ENCODE measurements at regions not wholly inside any gene's neighbourhood (a gene's known extent, or its start where the extent isn't known, plus 50 kb on each side); places are given as distances from the start of the nearest gene placed in this dataset.

DNA sequence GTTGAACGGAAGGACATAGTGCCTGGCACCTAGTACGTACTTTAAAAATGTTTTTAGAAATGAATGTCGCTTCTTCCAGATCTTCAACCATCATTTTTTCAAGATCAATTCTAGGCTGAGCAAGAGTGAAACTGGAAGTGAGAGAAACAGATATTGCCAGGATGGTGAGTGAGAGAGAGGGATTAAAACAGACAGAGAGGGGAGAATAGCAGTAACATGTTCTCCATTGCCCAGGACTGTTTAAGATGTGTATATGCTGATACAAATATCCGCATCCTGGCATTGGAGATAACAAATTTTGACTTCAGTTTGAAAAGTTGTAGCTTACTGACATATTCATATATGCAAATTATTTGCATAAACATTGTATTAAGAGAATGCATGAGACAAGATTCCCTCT, 1156.1 kb downstream of the TBL1XR1 start:
- FAIRE-seq (no peak), DNase-seq (ENCODE audit: low spot score) (no peak), ATAC-seq (no peak)
- intact Hi-C loops (cut with micrococcal nuclease; ENCODE audit: unreplicated experiment) (no loop called here), in situ Hi-C loops (cut with HindIII; ENCODE audit: extremely low pct_ligation_motif_present, low pct_unique_long_range_greater_than_20kb) (no loop called here)
- POLR2A ChIA-PET: no interaction called here
- WGBS (ENCODE audit: low lambda C conversion rate): 31% methylated on average over 4 of the region's 4 CpGs
- TF ChIP-seq GTF3A (CRISPR knock-in tag; conservative IDR thresholded peaks at IDR 0.05) (no peak), ZNF263 (CRISPR knock-in tag; IDR thresholded peaks at IDR 0.05) (no peak), TRIM24 (CRISPR knock-in tag; IDR thresholded peaks at IDR 0.05) (no peak), ATM (IDR thresholded peaks at IDR 0.05; ENCODE audit: borderline replicate concordance) (no peak), RXRA (CRISPR knock-in tag; IDR thresholded peaks at IDR 0.05) (no peak), NFIC (IDR thresholded peaks at IDR 0.05; ENCODE audit: low read length) (no peak), ZNF792 (CRISPR knock-in tag; IDR thresholded peaks at IDR 0.05) (no peak)
- Histone ChIP-seq H3K27me3 (ENCODE audit: control insufficient read depth in 1 of 2, insufficient read depth in 2 of 2, low read length in 2 of 2) (no peaks in the 10 kb centered on the region), H3K79me2 (ENCODE audit: insufficient read depth, low read length) (no peaks in the 10 kb centered on the region), H3K4me1 (ENCODE audit: insufficient read depth, low read length) (no peaks in the 10 kb centered on the region), H3K27ac (ENCODE audit: extremely low read length, insufficient read depth, low read length) (no peak overlapping the region), H3K4me3 (replicated peaks in 1 of 3; ENCODE audit: insufficient read depth in 1 of 3, low read depth in 2 of 3, low read length in 3 of 3) (no peak overlapping the region), H2AFZ (ENCODE audit: low read length) (no peak overlapping the region), H3K9me3 (ENCODE audit: low read length) (peaks cover 67% of the 10 kb centered on the region), H3K9ac (ENCODE audit: insufficient read depth, low read depth, low read length) (no peak overlapping the region), H3K36me3 (replicated peaks in 1 of 2; ENCODE audit: control insufficient read depth in 1 of 2, insufficient read depth in 2 of 2, low read length in 2 of 2) (no peaks in the 10 kb centered on the region), H4K20me1 (ENCODE audit: insufficient read depth, low read length) (no peaks in the 10 kb centered on the region), H3K4me2 (ENCODE audit: low read depth, low read length) (no peak overlapping the region)
- no TSS peak for BruUV-seq (replicated peaks)
- CTCF ChIA-PET (ENCODE audit: low intra/inter-chr PET ratio, low total read pairs): no interaction called here

DNA sequence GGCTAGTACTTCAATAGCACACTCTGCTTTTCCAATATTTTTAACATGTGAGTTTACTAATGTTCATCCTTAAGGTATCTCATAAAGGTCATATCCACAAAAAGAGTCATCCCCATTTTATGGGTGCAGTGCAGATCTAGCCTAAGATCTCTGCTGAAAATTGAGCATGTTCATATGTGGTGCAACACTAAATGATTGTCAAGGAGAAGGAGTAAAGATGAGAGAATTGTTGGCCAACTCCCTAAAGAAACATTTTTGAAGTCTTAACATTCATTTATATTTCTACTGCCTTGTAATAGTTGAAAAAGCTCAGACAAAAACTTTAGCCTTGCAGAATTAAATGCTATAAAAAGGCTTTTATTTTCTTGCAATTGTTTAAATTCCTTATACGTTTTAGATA, 1159.6 kb downstream of the TBL1XR1 start:
- H3K4me3 ChIP-seq (replicated peaks in 1 of 3; ENCODE audit: insufficient read depth in 1 of 3, low read depth in 2 of 3, low read length in 3 of 3): no peak overlapping the region
- H3K36me3 ChIP-seq (replicated peaks in 1 of 2; ENCODE audit: control insufficient read depth in 1 of 2, insufficient read depth in 2 of 2, low read length in 2 of 2): no peaks in the 10 kb centered on the region
- in situ Hi-C loops (cut with HindIII; ENCODE audit: extremely low pct_ligation_motif_present, low pct_unique_long_range_greater_than_20kb): no loop called here
- H2AFZ ChIP-seq (ENCODE audit: low read length): no peak overlapping the region
- H3K79me2 ChIP-seq (ENCODE audit: insufficient read depth, low read length): no peaks in the 10 kb centered on the region
- peaks cover 62% of the 10 kb centered on the region for H3K9me3 ChIP-seq (ENCODE audit: low read length)
- no peaks in the 10 kb centered on the region for H4K20me1 ChIP-seq (ENCODE audit: insufficient read depth, low read length)
- no peak overlapping the region for H3K27ac ChIP-seq (ENCODE audit: extremely low read length, insufficient read depth, low read length)
- POLR2A ChIA-PET: no interaction called here
- H3K4me2 ChIP-seq (ENCODE audit: low read depth, low read length): no peak overlapping the region
- CTCF ChIA-PET (ENCODE audit: low intra/inter-chr PET ratio, low total read pairs): no interaction called here
- intact Hi-C loops (cut with micrococcal nuclease; ENCODE audit: unreplicated experiment): no loop called here
- no peak for ATAC-seq
- no peak overlapping the region for H3K9ac ChIP-seq (ENCODE audit: insufficient read depth, low read depth, low read length)
- FAIRE-seq: no peak
- BruUV-seq (replicated peaks): no TSS peak
- WGBS (ENCODE audit: low lambda C conversion rate): 3% methylated on average over 1 of the region's 1 CpG
- DNase-seq (ENCODE audit: low spot score): no peak
- no peaks in the 10 kb centered on the region for H3K27me3 ChIP-seq (ENCODE audit: control insufficient read depth in 1 of 2, insufficient read depth in 2 of 2, low read length in 2 of 2)
- H3K4me1 ChIP-seq (ENCODE audit: insufficient read depth, low read length): no peaks in the 10 kb centered on the region
- no peak for TF ChIP-seq NCOR1 (IDR thresholded peaks at IDR 0.05; ENCODE audit: borderline replicate concordance, low read length)
- TF ChIP-seq ZNF839 (CRISPR knock-in tag; IDR thresholded peaks at IDR 0.05; ENCODE audit: borderline replicate concordance): no peak
- TF ChIP-seq XRCC5 (optimal IDR thresholded peaks at IDR 0.05; ENCODE audit: low read length): no peak
- no peak for TF ChIP-seq GFI1 (CRISPR knock-in tag; IDR thresholded peaks at IDR 0.05; ENCODE audit: borderline replicate concordance)
- no peak for TF ChIP-seq SPEN (CRISPR knock-in tag; IDR thresholded peaks at IDR 0.05; ENCODE audit: low read depth)
- TF ChIP-seq ZSCAN9 (CRISPR knock-in tag; IDR thresholded peaks at IDR 0.05; ENCODE audit: borderline replicate concordance): no peak
- no peak for TF ChIP-seq ZNF44 (CRISPR knock-in tag; IDR thresholded peaks at IDR 0.05)
- no peak for TF ChIP-seq ZNF552 (CRISPR knock-in tag; IDR thresholded peaks at IDR 0.05; ENCODE audit: borderline replicate concordance)
- TF ChIP-seq, protein P1, sequence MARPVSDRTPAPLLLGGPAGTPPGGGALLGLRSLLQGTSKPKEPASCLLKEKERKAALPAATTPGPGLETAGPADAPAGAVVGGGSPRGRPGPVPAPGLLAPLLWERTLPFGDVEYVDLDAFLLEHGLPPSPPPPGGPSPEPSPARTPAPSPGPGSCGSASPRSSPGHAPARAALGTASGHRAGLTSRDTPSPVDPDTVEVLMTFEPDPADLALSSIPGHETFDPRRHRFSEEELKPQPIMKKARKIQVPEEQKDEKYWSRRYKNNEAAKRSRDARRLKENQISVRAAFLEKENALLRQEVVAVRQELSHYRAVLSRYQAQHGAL (CRISPR knock-in tag; IDR thresholded peaks at IDR 0.05; ENCODE audit: not compliant biosample characterization): no peak
- no peak for TF ChIP-seq TGIF2 (CRISPR knock-in tag; IDR thresholded peaks at IDR 0.05)
- TF ChIP-seq, protein P2, sequence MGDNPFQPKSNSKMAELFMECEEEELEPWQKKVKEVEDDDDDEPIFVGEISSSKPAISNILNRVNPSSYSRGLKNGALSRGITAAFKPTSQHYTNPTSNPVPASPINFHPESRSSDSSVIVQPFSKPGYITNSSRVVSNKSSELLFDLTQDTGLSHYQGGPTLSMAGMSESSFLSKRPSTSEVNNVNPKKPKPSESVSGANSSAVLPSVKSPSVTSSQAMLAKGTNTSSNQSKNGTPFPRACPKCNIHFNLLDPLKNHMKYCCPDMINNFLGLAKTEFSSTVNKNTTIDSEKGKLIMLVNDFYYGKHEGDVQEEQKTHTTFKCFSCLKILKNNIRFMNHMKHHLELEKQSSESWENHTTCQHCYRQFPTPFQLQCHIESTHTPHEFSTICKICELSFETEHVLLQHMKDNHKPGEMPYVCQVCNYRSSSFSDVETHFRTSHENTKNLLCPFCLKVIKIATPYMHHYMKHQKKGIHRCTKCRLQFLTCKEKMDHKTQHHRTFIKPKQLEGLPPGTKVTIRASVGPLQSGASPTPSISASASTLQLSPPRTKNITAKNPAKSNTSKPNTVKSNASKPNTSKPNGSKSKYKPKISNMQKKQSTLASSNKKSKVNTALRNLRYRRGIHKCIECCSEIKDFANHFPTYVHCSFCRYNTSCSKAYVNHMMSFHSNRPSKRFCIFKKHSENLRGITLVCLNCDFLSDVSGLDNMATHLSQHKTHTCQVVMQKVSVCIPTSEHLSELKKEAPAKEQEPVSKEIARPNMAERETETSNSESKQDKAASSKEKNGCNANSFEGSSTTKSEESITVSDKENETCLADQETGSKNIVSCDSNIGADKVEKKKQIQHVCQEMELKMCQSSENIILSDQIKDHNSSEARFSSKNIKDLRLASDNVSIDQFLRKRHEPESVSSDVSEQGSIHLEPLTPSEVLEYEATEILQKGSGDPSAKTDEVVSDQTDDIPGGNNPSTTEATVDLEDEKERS (CRISPR knock-in tag; IDR thresholded peaks at IDR 0.05): no peak
